ENCODE measurements at regions not wholly inside any gene's neighbourhood (a gene's known extent, or its start where the extent isn't known, plus 50 kb on each side); places are given as distances from the start of the nearest gene placed in this dataset.

- no peak for TF ChIP-seq CTCF (IDR thresholded peaks at IDR 0.05; ENCODE audit: low read depth, low read length)
- no peak for DNase-seq (ENCODE audit: low read depth in 2 of 2)
These were observed 866.1 kb downstream of the C12orf50 start for GRCh38 chr12:87163122-87163521.

GRCh38 chr12:87160848-87161601 lies 868.2 kb downstream of the C12orf50 start:
- no peak for DNase-seq (ENCODE audit: low read depth in 2 of 2)
- no peak for TF ChIP-seq CTCF (IDR thresholded peaks at IDR 0.05; ENCODE audit: low read depth, low read length)
- no peak overlapping the region for H3K4me3 ChIP-seq (replicated peaks in 1 of 2; ENCODE audit: low read depth in 2 of 2, low read length in 2 of 2)

More at GRCh38 chr12:87163122-87163521, 866.1 kb downstream of the C12orf50 start:
- H3K4me3 ChIP-seq (replicated peaks in 1 of 2; ENCODE audit: low read depth in 2 of 2, low read length in 2 of 2), result no peak overlapping the region

GRCh38 chr12:87157791-87158190 lies 871.4 kb downstream of the C12orf50 start:
- peak; percentile 90 to 97 for DNase-seq (ENCODE audit: low read depth in 2 of 2)

GRCh38 chr12:87155621-87156020 lies 873.6 kb downstream of the C12orf50 start:
- TF ChIP-seq CTCF (IDR thresholded peaks at IDR 0.05; ENCODE audit: low read depth, low read length), result no peak
- no peak overlapping the region for H3K4me3 ChIP-seq (replicated peaks in 1 of 2; ENCODE audit: low read depth in 2 of 2, low read length in 2 of 2)
- DNase-seq (ENCODE audit: low read depth in 2 of 2), result peak; percentile 67 to 84

More at GRCh38 chr12:87157791-87158190, 871.4 kb downstream of the C12orf50 start:
- no peak overlapping the region for H3K4me3 ChIP-seq (replicated peaks in 1 of 2; ENCODE audit: low read depth in 2 of 2, low read length in 2 of 2)
- TF ChIP-seq CTCF (IDR thresholded peaks at IDR 0.05; ENCODE audit: low read depth, low read length), result no peak

GRCh38 chr12:87152841-87153528 lies 876.2 kb downstream of the C12orf50 start:
- no peak overlapping the region for H3K4me3 ChIP-seq (replicated peaks in 1 of 2; ENCODE audit: low read depth in 2 of 2, low read length in 2 of 2)
- no peak for DNase-seq (ENCODE audit: low read depth in 2 of 2)
- TF ChIP-seq CTCF (IDR thresholded peaks at IDR 0.05; ENCODE audit: low read depth, low read length), result no peak

GRCh38 chr12:87152075-87152474 lies 877.1 kb downstream of the C12orf50 start:
- no peak for DNase-seq (ENCODE audit: low read depth in 2 of 2)
- no peak overlapping the region for H3K4me3 ChIP-seq (replicated peaks in 1 of 2; ENCODE audit: low read depth in 2 of 2, low read length in 2 of 2)
- no peak for TF ChIP-seq CTCF (IDR thresholded peaks at IDR 0.05; ENCODE audit: low read depth, low read length)
